GM23338 (cell line): ENCODE measurements at regions not wholly inside any gene's neighbourhood (a gene's known extent, or its start where the extent isn't known, plus 50 kb on each side); places are given as distances from the start of the nearest gene placed in this dataset.

Experiments
- ATAC-seq: fragments of 200-7000 bp; cut with Tn5 transposase; 3 replicates; pipeline ENCODE4 v1.9.1; 2020
- DNase-seq: peaks from one replicate; pipeline ENCODE4 v3.0.0-alpha.2; 2015; ENCODE audit warnings: low spot score
- H2AFZ ChIP-seq: fragments of 200-600 bp; sonication (generic); 2 replicates; pipeline ENCODE4 v1.8.0; 2016; ENCODE audit warnings: antibody characterized with exemption, mild to moderate bottlenecking, moderate library complexity
- H3F3A ChIP-seq: fragments of 200-600 bp; sonication (generic); replicated peaks from 2 replicates; pipeline ENCODE4 v1.8.0; 2017; ENCODE audit warnings: antibody characterized with exemption, mixed run types, low read depth
- H3K27ac ChIP-seq: fragments of 200-600 bp; sonication (generic); 2 replicates; pipeline ENCODE4 v1.6.1; 2016; ENCODE audit warnings: low read depth
- H3K27me3 ChIP-seq: fragments of 200-600 bp; sonication (generic); 2 replicates; pipeline ENCODE4 v1.8.0; 2016; ENCODE audit warnings: mild to moderate bottlenecking, mixed run types, moderate library complexity; ENCODE audit not compliant: insufficient read depth
- H3K36me3 ChIP-seq: fragments of 200-600 bp; sonication (generic); 2 replicates; pipeline ENCODE4 v1.8.0; 2016; ENCODE audit warnings: mild to moderate bottlenecking; ENCODE audit not compliant: insufficient read depth
- H3K4me1 ChIP-seq: fragments of 200-600 bp; sonication (generic); 2 replicates; pipeline ENCODE4 v1.8.0; 2016; ENCODE audit warnings: mild to moderate bottlenecking, moderate library complexity; ENCODE audit not compliant: insufficient read depth
- H3K4me2 ChIP-seq: fragments of 200-600 bp; sonication (generic); 2 replicates; pipeline ENCODE4 v1.7.1; 2017; ENCODE audit warnings: mixed run types
- H3K4me3 ChIP-seq: fragments of 200-600 bp; sonication (generic); 2 replicates; pipeline ENCODE4 v1.6.1; 2016; ENCODE audit warnings: mixed run types
- H3K79me2 ChIP-seq: fragments of 200-600 bp; sonication (generic); replicated peaks from 2 replicates; pipeline ENCODE4 v1.8.0; 2017; ENCODE audit warnings: mild to moderate bottlenecking; ENCODE audit not compliant: insufficient read depth
- H3K9me2 ChIP-seq: fragments of 200-600 bp; sonication (generic); 2 replicates; pipeline ENCODE4 v1.8.0; 2017; ENCODE audit not compliant: insufficient read depth
- H4K20me1 ChIP-seq: fragments of 200-600 bp; sonication (generic); replicated peaks from 2 replicates; pipeline ENCODE4 v1.8.0; 2017; ENCODE audit warnings: mild to moderate bottlenecking; ENCODE audit not compliant: insufficient read depth
- H3K27ac Mint-ChIP-seq: 2 replicates; pipeline ENCODE4 v1.8.0; 2020; ENCODE audit warnings: inconsistent platforms, mild to moderate bottlenecking, moderate library complexity, mixed read lengths
- H3K27me3 Mint-ChIP-seq: 3 replicates; pipeline ENCODE4 v1.8.0; 2022; ENCODE audit warnings: low read depth, mild to moderate bottlenecking, moderate library complexity, mixed read lengths, inconsistent platforms; ENCODE audit not compliant: insufficient read depth, poor library complexity
- H3K36me3 Mint-ChIP-seq: 3 replicates; pipeline ENCODE4 v1.8.0; 2021; ENCODE audit warnings: low read depth, mild to moderate bottlenecking, inconsistent platforms, moderate library complexity, mixed read lengths
- H3K4me1 Mint-ChIP-seq: 3 replicates; pipeline ENCODE4 v1.8.0; 2020; ENCODE audit warnings: mild to moderate bottlenecking, inconsistent platforms, mixed read lengths
- H3K4me3 Mint-ChIP-seq: 3 replicates; pipeline ENCODE4 v1.8.0; 2021; ENCODE audit warnings: moderate library complexity, mild to moderate bottlenecking, inconsistent platforms, mixed read lengths
- H3K9me3 Mint-ChIP-seq: 3 replicates; pipeline ENCODE4 v1.8.0; 2020; ENCODE audit warnings: moderate library complexity, mild to moderate bottlenecking, inconsistent platforms, mixed read lengths
- CREB1 ChIP-seq: fragments of 250-450 bp; sonication (Bioruptor Pico); IDR thresholded peaks from 2 replicates; pipeline ENCODE4 v1.5.0; 2020; ENCODE audit warnings: low read depth, mild to moderate bottlenecking, moderate library complexity
- EZH2 ChIP-seq: fragments of 200-600 bp; sonication (generic); IDR thresholded peaks from one replicate; pipeline ENCODE4 v1.8.0; 2017; ENCODE audit warnings: antibody characterized with exemption, mild to moderate bottlenecking, low read depth; ENCODE audit not compliant: unreplicated experiment
- EZH2phosphoT487 ChIP-seq: fragments of 200-600 bp; sonication (generic); IDR thresholded peaks from one replicate; pipeline ENCODE4 v1.8.1; 2018; ENCODE audit warnings: antibody characterized with exemption; ENCODE audit not compliant: unreplicated experiment
- JUNB ChIP-seq: IDR thresholded peaks from one replicate; pipeline ENCODE4 v1.6.1; 2016; ENCODE audit warnings: antibody characterized with exemption; ENCODE audit not compliant: unreplicated experiment
- NANOG ChIP-seq: IDR thresholded peaks from 2 replicates; pipeline ENCODE4 v1.6.1; 2016; ENCODE audit warnings: antibody characterized with exemption, borderline replicate concordance
- POLR2AphosphoS5 ChIP-seq: IDR thresholded peaks from 2 replicates; pipeline ENCODE4 v1.6.1; 2016; ENCODE audit warnings: antibody characterized with exemption, low read depth
- REST ChIP-seq: IDR thresholded peaks from one replicate; pipeline ENCODE4 v1.6.1; 2018; ENCODE audit warnings: antibody characterized with exemption; ENCODE audit not compliant: unreplicated experiment
- STAT1 ChIP-seq: IDR thresholded peaks from one replicate; pipeline ENCODE4 v1.6.1; 2016; ENCODE audit warnings: antibody characterized with exemption; ENCODE audit not compliant: unreplicated experiment
- ZNF114 ChIP-seq: fragments of 250-450 bp; sonication (Bioruptor Pico); IDR thresholded peaks from 2 replicates; pipeline ENCODE4 v1.5.0; 2020; ENCODE audit warnings: mild to moderate bottlenecking, moderate library complexity
- ZNF331 ChIP-seq: fragments of 250-450 bp; sonication (Bioruptor Pico); IDR thresholded peaks from 2 replicates; pipeline ENCODE4 v1.5.0; 2020; ENCODE audit warnings: low read depth, mild to moderate bottlenecking, moderate library complexity
- TF ChIP-seq, protein P1 (sequence below): IDR thresholded peaks from 2 replicates; pipeline ENCODE4 v1.6.1; 2016; ENCODE audit warnings: antibody characterized with exemption
- TF ChIP-seq, protein P2 (sequence below): fragments of 250-450 bp; sonication (Bioruptor Pico); IDR thresholded peaks from 2 replicates; pipeline ENCODE4 v1.5.0; 2020; ENCODE audit warnings: mild to moderate bottlenecking, moderate library complexity
- TF ChIP-seq, protein P3 (sequence below), 2 experiments: fragments of 200-600 bp in 1 of 2; sonication (generic) in 1 of 2; conservative IDR thresholded peaks; 2 replicates each; pipeline versions ENCODE4 v1.5.1 to v1.6.1; 2016 to 2017; ENCODE audit warnings: antibody characterized with exemption in 2 of 2, low read depth in 2 of 2, mild to moderate bottlenecking in 2 of 2, moderate library complexity in 1 of 2

GRCh38 chr10:78920011-78920410, 148.8 kb upstream of the ZMIZ1 start (continued):
- no peak for TF ChIP-seq JUNB
- no peak for TF ChIP-seq ZNF331
- TF ChIP-seq CREB1, result no peak
- TF ChIP-seq ZNF114 (CRISPR knock-in tag), result no peak

GRCh38 chr10:78921895-78922294, 146.9 kb upstream of the ZMIZ1 start:
- H3K79me2 ChIP-seq, result no peaks in the 10 kb centered on the region
- H3K4me2 ChIP-seq, result no peak overlapping the region
- no peak for ATAC-seq
- H3K4me3 Mint-ChIP-seq, result no peak overlapping the region
- no peaks in the 10 kb centered on the region for H3K36me3 Mint-ChIP-seq
- H4K20me1 ChIP-seq, result no peaks in the 10 kb centered on the region
- H3K4me1 ChIP-seq, result no peaks in the 10 kb centered on the region
- H3K27me3 ChIP-seq, result no peaks in the 10 kb centered on the region
- no peak overlapping the region for H3K27ac ChIP-seq
- TF ChIP-seq EZH2phosphoT487, result no peak
- TF ChIP-seq ZNF114 (CRISPR knock-in tag), result no peak
- TF ChIP-seq JUNB, result no peak
- no peak for TF ChIP-seq POLR2AphosphoS5
- TF ChIP-seq CREB1, result no peak
- TF ChIP-seq, protein P1, sequence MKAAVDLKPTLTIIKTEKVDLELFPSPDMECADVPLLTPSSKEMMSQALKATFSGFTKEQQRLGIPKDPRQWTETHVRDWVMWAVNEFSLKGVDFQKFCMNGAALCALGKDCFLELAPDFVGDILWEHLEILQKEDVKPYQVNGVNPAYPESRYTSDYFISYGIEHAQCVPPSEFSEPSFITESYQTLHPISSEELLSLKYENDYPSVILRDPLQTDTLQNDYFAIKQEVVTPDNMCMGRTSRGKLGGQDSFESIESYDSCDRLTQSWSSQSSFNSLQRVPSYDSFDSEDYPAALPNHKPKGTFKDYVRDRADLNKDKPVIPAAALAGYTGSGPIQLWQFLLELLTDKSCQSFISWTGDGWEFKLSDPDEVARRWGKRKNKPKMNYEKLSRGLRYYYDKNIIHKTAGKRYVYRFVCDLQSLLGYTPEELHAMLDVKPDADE, result no peak
- TF ChIP-seq, protein P2, sequence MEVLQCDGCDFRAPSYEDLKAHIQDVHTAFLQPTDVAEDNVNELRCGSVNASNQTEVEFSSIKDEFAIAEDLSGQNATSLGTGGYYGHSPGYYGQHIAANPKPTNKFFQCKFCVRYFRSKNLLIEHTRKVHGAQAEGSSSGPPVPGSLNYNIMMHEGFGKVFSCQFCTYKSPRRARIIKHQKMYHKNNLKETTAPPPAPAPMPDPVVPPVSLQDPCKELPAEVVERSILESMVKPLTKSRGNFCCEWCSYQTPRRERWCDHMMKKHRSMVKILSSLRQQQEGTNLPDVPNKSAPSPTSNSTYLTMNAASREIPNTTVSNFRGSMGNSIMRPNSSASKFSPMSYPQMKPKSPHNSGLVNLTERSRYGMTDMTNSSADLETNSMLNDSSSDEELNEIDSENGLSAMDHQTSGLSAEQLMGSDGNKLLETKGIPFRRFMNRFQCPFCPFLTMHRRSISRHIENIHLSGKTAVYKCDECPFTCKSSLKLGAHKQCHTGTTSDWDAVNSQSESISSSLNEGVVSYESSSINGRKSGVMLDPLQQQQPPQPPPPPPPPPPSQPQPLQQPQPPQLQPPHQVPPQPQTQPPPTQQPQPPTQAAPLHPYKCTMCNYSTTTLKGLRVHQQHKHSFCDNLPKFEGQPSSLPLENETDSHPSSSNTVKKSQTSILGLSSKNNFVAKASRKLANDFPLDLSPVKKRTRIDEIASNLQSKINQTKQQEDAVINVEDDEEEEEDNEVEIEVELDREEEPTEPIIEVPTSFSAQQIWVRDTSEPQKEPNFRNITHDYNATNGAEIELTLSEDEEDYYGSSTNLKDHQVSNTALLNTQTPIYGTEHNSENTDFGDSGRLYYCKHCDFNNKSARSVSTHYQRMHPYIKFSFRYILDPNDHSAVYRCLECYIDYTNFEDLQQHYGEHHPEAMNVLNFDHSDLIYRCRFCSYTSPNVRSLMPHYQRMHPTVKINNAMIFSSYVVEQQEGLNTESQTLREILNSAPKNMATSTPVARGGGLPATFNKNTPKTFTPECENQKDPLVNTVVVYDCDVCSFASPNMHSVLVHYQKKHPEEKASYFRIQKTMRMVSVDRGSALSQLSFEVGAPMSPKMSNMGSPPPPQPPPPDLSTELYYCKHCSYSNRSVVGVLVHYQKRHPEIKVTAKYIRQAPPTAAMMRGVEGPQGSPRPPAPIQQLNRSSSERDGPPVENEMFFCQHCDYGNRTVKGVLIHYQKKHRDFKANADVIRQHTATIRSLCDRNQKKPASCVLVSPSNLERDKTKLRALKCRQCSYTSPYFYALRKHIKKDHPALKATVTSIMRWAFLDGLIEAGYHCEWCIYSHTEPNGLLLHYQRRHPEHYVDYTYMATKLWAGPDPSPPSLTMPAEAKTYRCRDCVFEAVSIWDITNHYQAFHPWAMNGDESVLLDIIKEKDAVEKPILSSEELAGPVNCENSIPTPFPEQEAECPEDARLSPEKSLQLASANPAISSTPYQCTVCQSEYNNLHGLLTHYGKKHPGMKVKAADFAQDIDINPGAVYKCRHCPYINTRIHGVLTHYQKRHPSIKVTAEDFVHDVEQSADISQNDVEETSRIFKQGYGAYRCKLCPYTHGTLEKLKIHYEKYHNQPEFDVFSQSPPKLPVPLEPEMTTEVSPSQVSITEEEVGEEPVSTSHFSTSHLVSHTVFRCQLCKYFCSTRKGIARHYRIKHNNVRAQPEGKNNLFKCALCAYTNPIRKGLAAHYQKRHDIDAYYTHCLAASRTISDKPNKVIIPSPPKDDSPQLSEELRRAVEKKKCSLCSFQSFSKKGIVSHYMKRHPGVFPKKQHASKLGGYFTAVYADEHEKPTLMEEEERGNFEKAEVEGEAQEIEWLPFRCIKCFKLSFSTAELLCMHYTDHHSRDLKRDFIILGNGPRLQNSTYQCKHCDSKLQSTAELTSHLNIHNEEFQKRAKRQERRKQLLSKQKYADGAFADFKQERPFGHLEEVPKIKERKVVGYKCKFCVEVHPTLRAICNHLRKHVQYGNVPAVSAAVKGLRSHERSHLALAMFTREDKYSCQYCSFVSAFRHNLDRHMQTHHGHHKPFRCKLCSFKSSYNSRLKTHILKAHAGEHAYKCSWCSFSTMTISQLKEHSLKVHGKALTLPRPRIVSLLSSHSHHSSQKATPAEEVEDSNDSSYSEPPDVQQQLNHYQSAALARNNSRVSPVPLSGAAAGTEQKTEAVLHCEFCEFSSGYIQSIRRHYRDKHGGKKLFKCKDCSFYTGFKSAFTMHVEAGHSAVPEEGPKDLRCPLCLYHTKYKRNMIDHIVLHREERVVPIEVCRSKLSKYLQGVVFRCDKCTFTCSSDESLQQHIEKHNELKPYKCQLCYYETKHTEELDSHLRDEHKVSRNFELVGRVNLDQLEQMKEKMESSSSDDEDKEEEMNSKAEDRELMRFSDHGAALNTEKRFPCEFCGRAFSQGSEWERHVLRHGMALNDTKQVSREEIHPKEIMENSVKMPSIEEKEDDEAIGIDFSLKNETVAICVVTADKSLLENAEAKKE (CRISPR knock-in tag), result no peak
- TF ChIP-seq ZNF331, result no peak
- no peak for TF ChIP-seq STAT1
- TF ChIP-seq NANOG, result no peak
- TF ChIP-seq EZH2, result no peak
- TF ChIP-seq, protein P3, sequence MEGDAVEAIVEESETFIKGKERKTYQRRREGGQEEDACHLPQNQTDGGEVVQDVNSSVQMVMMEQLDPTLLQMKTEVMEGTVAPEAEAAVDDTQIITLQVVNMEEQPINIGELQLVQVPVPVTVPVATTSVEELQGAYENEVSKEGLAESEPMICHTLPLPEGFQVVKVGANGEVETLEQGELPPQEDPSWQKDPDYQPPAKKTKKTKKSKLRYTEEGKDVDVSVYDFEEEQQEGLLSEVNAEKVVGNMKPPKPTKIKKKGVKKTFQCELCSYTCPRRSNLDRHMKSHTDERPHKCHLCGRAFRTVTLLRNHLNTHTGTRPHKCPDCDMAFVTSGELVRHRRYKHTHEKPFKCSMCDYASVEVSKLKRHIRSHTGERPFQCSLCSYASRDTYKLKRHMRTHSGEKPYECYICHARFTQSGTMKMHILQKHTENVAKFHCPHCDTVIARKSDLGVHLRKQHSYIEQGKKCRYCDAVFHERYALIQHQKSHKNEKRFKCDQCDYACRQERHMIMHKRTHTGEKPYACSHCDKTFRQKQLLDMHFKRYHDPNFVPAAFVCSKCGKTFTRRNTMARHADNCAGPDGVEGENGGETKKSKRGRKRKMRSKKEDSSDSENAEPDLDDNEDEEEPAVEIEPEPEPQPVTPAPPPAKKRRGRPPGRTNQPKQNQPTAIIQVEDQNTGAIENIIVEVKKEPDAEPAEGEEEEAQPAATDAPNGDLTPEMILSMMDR (conservative IDR thresholded peaks at IDR 0.05; ENCODE audit: low read depth in 2 of 2), result no peak
- TF ChIP-seq REST, result no peak
- no peaks in the 10 kb centered on the region for H3K9me2 ChIP-seq
- no peaks in the 10 kb centered on the region for H3K36me3 ChIP-seq
- H3K9me3 Mint-ChIP-seq, result no peaks in the 10 kb centered on the region
- H3F3A ChIP-seq, result no peaks in the 10 kb centered on the region
- DNase-seq, result no peak
- H3K4me1 Mint-ChIP-seq, result peaks cover 44% of the 10 kb centered on the region
- H3K4me3 ChIP-seq, result no peak overlapping the region
- no peak overlapping the region for H3K27ac Mint-ChIP-seq
- no peak overlapping the region for H2AFZ ChIP-seq
- peaks cover 8% of the 10 kb centered on the region for H3K27me3 Mint-ChIP-seq
